Tibial nerve (tissue), 4 donors: ENCODE measurements at regions not wholly inside any gene's neighbourhood (a gene's known extent, or its start where the extent isn't known, plus 50 kb on each side); places are given as distances from the start of the nearest gene placed in this dataset.

Source experiments
- CTCF ChIP-seq, 5 experiments: fragments of 200-600 bp in 3 of 5; fragments of 450-650 bp in 2 of 5; sonication (generic) in 3 of 5; IDR thresholded peaks; one replicate each; pipeline ENCODE4 v1.5.1; 2016 to 2019; ENCODE audit warnings: antibody characterized with exemption in 5 of 5, mild to moderate bottlenecking in 3 of 5, moderate library complexity in 2 of 5
- EP300 ChIP-seq, 2 donors: sonication (generic); formaldehyde crosslinking; IDR thresholded peaks; one replicate each; pipeline ENCODE4 v1.6.1; 2017; ENCODE audit warnings: antibody characterized with exemption in 2 of 2, mild to moderate bottlenecking in 1 of 2
- POLR2A ChIP-seq, 2 donors: fragments of 450-650 bp; IDR thresholded peaks; one replicate each; pipeline ENCODE4 v1.6.1; 2017; ENCODE audit warnings: antibody characterized with exemption in 2 of 2, mild to moderate bottlenecking in 2 of 2, moderate library complexity in 2 of 2

- TF ChIP-seq CTCF (IDR thresholded peaks at IDR 0.05) (no peak), POLR2A (IDR thresholded peaks at IDR 0.05) (no peak), EP300 (IDR thresholded peaks at IDR 0.05) (no peak)
Measured at GRCh38 chr7:57370739-57371098, 79.3 kb upstream of the ZNF716 start.
